HL-60/S4 treated with phorbol 12-myristate 13-acetate at 8.2 ng/mL for 4 days and 3 days (cell line): ENCODE measurements at regions not wholly inside any gene's neighbourhood (a gene's known extent, or its start where the extent isn't known, plus 50 kb on each side); places are given as distances from the start of the nearest gene placed in this dataset.
"Not testable (repeated sequence)": the region's sequence is repeated elsewhere in the genome, so short reads cannot be mapped to it uniquely, and the experiment has no call there.

ENCODE experiments used
- in situ Hi-C: fragments of 300-500 bp; cut with MboI; formaldehyde crosslinking; loops from 2 replicates; pipeline ENCODE4 v1.15.0; 2022; ENCODE audit warnings: low sequenced_read_pairs

- in situ Hi-C loops = loop anchor here (10.0 kb wide), 1 partner anchor 142 kb away; no protein-coding TSS in a partner anchor
Observed at GRCh38 chr14:38723277-38723676, 379.8 kb downstream of the SEC23A start.

DNA sequence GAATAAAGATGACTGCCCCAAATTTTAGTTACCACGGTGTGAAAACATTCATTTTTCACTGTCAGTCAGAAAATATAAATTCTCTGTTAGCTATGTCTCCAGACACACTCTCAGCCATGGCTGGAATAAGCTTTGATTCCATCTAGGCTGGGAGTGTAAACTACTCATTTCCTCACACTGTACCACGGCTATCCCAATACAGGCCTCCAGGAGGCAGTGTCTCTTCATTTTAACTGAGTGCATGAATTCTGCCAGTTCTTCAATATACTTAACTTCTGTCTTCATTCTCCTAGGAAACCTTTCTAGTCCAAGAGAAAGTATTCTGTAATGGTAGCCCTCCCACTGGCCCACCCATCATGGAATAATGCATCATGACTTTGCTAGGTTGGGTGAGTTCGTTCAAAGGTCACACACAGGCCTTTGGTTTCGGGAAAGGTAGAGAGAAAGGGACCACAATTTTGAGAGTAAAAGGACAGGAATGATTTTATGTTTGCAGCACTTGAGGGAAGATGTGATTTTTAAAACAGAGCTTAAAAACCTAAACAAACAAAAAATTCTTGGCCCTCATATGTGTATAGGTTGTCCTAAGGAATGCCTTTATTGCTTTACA, 381.1 kb downstream of the SEC23A start:
- in situ Hi-C loops = loop anchor here (10.0 kb wide), 1 partner anchor 143 kb away; no protein-coding TSS in a partner anchor

DNA sequence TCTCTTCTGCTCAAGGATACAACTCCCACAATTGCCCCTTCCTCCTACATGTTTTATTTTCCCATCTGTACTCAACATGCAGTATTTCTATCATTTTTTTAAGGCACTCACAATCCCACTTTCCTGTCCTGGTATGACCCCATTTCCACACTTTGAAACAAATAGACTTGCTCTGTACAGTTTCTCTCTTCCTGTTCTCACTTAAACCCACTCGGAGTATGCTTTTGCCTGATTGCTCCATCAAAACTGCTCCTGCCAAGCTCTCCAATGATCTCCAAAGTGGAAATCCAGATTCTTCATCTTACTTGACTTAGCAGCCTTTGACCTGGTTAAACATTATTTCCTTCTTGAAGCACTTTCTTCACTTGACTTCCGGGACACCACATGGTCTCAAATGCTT, 384.5 kb downstream of the SEC23A start:
- in situ Hi-C loops = no loop called here

DNA sequence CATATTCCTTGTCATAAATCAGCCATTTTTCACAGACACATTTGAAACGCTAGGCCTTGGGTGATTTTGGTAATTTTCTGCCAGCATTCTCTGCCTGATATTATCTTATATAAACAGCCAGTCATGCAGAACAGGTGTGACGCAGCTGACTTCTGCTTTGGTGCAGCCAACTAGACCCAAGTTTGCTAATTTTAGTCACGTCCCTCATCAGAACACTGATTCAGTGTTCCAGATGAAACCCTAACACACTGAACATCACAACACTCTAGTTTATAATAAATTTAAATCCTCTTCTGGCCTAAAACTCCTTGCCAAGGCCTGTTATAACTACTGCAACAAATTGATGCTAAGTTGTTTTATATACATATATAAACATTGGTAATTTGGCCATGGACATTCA, 386.1 kb downstream of the SEC23A start:
- in situ Hi-C loops = no loop called here

DNA sequence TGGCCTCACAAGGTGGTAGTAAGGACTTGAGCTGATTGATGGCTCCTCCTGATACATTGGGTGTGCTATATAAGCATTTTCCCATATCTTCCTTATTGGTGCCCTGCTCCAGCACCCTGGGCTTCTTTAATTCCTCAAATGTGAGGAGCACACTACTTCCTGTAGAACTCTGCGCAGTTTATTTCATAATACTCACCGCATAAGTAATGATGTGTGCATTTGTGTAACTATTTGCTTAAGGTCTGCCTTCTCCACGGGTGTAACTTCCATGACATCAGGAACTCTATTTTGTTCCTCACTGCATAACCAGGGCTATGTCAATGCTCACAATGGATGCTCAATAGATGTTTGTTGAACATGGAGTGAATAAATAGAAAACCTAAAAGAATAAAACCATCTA, 392.2 kb downstream of the SEC23A start:
- in situ Hi-C loops = no loop called here

- in situ Hi-C loops = no loop called here
Observed at GRCh38 chr14:38710196-38710595, 392.8 kb downstream of the SEC23A start.

DNA sequence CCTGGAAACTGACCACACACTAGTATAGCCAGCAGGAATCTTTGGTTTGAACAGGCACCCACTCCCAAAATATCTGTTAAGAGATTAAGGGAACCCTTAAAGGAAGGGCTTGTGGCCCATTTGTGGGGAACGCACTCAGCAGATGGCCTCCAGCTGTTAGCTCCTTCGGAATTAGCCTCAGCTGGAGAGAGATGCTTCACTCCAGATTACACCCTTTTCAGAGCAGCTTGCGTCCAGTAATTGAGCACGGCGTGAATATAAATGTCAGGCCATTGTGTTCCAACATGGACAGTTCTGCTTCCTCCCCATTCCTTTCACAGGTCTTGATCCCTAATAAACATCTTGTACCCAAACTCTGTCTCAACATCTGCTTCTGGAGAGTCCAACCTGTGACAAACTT, 397.8 kb downstream of the SEC23A start:
- in situ Hi-C loops = no loop called here

DNA sequence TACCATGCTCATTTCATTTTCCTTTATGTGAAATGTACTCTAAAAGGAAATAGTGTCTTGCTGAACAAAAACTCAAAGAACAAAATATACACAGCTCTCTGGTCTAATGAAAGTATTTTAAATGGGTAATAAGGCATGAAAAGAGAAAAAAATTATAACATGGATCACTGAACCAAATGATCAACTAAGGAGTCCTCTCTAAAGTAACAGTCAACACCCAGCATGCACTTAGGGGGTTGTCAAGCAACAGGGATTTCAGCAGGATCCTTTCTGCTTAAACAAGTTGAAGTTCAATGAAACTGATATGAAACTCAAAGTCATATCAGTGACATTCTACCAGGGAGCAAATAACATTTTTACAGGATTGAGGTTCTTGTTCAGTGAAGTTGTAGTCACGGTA, 398.8 kb downstream of the SEC23A start:
- in situ Hi-C loops = no loop called here

- in situ Hi-C loops = no loop called here
Observed at GRCh38 chr14:38696925-38697324, 406.1 kb downstream of the SEC23A start.

GRCh38 chr14:38693423-38693822, 409.6 kb downstream of the SEC23A start:
- in situ Hi-C loops = no loop called here

DNA sequence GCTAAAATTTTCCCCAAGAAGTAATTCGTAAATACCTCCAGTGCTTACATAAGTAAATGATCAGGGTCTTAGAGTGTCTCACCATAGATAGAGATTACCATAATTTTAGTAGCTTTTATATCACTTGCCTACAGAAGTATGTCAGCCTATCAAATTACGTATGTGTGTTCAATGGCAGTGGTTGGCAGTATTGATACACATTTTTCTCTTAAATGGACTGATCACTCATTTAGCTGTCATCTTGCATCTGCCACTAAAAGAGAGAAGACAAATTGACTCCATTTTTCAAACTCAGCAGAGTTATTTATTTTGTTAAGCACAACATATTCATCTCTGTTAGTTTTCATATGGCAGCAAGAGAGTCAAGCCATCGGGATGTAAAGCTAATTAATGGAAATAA, 413.1 kb upstream of the CLEC14A start:
- in situ Hi-C loops = no loop called here

DNA sequence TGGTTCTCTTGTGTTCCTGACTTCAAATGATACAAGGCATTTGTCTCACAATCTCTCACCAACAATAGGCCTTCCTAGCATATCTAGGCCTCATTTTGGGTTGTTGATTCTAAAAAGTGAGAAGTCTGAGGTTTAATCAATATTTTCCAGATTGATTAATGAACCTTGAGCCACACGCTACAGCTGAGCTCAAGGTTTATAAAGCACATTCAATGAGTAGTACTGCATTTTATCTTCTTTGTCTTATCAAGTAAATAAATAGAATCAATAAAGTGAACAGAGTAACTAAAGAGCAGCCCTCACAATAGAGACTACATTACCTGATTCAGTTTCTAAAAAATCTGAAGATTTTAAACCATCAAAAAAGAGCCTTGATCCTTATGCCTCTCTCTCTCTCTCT, 407.5 kb upstream of the CLEC14A start:
- in situ Hi-C loops = no loop called here

GRCh38 chr14:38662781-38663180, 406.9 kb upstream of the CLEC14A start:
- in situ Hi-C loops = no loop called here

GRCh38 chr14:38646391-38646790, 390.5 kb upstream of the CLEC14A start:
- in situ Hi-C loops = no loop called here

DNA sequence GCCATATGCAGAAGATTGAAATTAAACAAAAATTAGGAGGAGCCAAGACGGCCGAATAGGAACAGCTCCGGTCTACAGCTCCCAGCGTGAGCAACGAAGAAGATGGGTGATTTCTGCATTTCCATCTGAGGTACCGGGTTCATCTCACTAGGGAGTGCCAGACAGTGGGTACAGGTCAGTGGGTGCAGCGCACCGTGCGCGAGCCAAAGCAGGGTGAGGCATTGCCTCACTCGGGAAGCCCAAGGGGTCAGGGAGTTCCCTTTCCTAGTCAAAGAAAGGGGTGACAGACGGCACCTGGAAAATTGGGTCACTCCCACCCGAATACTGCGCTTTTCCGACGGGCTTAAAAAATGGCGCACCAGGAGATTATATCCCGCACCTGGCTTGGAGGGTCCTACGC, 379.0 kb upstream of the CLEC14A start:
- in situ Hi-C loops = not testable (repeated sequence)

GRCh38 chr14:38629412-38629811, 373.5 kb upstream of the CLEC14A start:
- in situ Hi-C loops = no loop called here

DNA sequence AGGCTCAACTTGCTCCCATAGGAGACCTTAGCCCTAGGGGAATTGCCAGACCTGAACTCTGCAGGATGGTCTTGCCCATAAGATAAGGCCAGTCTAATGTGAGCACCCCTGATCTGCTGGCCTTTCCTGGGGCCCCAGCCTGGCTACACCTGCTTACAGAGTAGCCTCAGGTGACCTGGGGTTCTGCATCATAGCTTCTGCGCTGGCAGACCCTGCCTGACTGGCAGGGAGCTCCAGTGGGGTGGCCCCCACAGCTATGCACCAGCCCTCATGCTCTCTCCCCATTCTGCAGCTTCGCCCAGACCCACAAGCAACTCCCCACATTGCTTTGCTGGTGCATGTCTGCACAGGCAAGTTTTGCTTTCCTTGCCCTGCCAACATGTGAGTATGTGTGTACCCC, 371.3 kb upstream of the CLEC14A start:
- in situ Hi-C loops = no loop called here

DNA sequence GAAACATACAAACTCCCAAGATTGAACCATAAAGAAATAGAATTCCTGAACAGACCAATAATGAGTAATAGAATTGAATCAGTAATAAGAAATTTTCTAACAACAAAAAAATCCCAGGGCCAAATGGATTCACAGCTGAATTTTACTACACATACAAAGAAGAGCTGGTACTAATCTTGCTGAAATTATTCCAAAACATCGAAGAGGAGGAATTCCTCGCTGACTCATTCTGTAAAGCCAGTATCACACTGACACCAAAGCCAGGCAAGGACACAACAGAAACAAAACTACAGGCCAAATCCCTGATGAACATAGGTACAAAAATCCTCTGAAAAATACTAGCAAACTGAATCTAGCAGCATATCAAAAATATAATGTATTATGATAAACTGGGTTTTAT, 367.8 kb upstream of the CLEC14A start:
- in situ Hi-C loops = no loop called here

DNA sequence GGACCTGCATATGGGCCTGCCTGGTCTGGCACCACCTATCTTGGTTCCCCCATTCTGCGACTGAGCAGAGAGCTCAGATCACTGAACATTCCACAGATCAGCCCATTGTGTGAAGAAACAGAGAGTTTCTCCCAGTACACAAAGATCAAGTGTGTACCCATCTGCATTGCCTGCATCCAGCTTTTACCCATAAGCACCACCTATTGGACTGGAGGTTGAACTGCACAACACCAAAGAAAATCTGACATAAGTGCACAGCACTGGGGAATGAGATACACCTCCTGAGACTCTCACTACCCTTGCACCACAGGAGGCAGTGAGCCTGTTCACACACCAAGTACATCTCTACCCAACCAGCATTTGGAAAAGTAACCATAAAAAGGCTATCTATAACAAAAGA, 362.6 kb upstream of the CLEC14A start:
- in situ Hi-C loops = no loop called here

GRCh38 chr14:38616959-38617358, 361.1 kb upstream of the CLEC14A start:
- in situ Hi-C loops = no loop called here

- in situ Hi-C loops = no loop called here
Observed at GRCh38 chr14:38611928-38612327, 356.0 kb upstream of the CLEC14A start.

- in situ Hi-C loops = no loop called here
Observed at GRCh38 chr14:38608244-38608643, 352.4 kb upstream of the CLEC14A start.
